Coronary artery (tissue), 2 donors: ENCODE measurements at regions not wholly inside any gene's neighbourhood (a gene's known extent, or its start where the extent isn't known, plus 50 kb on each side); places are given as distances from the start of the nearest gene placed in this dataset.

ENCODE experiments used
- DNase-seq: peaks from one replicate; pipeline ENCODE4 v3.0.0-alpha.2; 2017; ENCODE audit warnings: low spot score
- H3K27ac ChIP-seq, 2 donors: fragments of 200-600 bp; sonication (generic); one replicate each; pipeline ENCODE4 v1.5.1; 2016 to 2019
- H3K4me3 ChIP-seq: fragments of 200-600 bp; sonication (generic); 2 replicates; pipeline ENCODE4 v1.5.1; 2016; ENCODE audit warnings: mild to moderate bottlenecking, moderate library complexity
- CTCF ChIP-seq: fragments of 200-600 bp; sonication (generic); IDR thresholded peaks from one replicate; pipeline ENCODE4 v1.5.1; 2019; ENCODE audit warnings: antibody characterized with exemption

DNA sequence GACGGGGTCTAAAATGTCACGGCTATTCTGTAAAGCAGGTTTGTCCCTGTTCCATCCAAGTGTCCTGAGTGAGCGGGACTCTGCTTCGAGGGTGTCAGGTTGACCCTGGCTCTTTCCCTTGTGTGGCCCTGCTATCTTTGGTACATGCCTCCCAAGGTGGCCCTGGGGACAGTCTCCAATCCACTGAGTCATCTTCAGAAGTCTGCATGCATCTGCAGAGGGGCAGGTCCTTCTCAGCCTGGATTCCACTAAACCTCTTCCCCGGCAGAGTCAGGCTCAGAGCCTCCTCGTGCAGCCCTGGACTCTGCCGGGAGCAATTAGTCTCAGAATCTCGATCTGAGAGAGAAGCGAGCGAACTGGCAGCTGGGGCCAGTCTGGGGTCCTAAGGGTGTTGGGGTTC lies 50.1 kb upstream of the KCNJ15 start:
- Histone ChIP-seq H3K4me3 (no peak overlapping the region), H3K27ac (no peak overlapping the region)
- no peak for DNase-seq
- TF ChIP-seq CTCF: no peak
